ENCODE measurements at regions not wholly inside any gene's neighbourhood (a gene's known extent, or its start where the extent isn't known, plus 50 kb on each side); places are given as distances from the start of the nearest gene placed in this dataset.

- DNase-seq (no peak), ATAC-seq (no peak)
- Mint-ChIP-seq H3K4me3 (no peak overlapping the region), H3K36me3 (ENCODE audit: low read depth) (no peaks in the 10 kb centered on the region), H3K9me3 (ENCODE audit: insufficient read depth) (no peaks in the 10 kb centered on the region), H3K4me1 (ENCODE audit: low read depth) (no peaks in the 10 kb centered on the region), H3K27me3 (ENCODE audit: low read depth) (no peaks in the 10 kb centered on the region), H3K27ac (no peak overlapping the region)
- POLR2A ChIA-PET: no interaction called here
- CTCF ChIA-PET: no interaction called here
Measured at GRCh38 chr6:48474830-48475229, 363.8 kb upstream of the PTCHD4 start.

GRCh38 chr6:48474136-48474535 is 363.1 kb upstream of the PTCHD4 start:
- Mint-ChIP-seq H3K36me3 (ENCODE audit: low read depth) (no peaks in the 10 kb centered on the region), H3K4me3 (no peak overlapping the region), H3K4me1 (ENCODE audit: low read depth) (no peaks in the 10 kb centered on the region), H3K9me3 (ENCODE audit: insufficient read depth) (no peaks in the 10 kb centered on the region), H3K27me3 (ENCODE audit: low read depth) (no peaks in the 10 kb centered on the region), H3K27ac (no peak overlapping the region)
- ChIA-PET POLR2A (no interaction called here), CTCF (no interaction called here)
- ATAC-seq (no peak), DNase-seq (no peak)

GRCh38 chr6:48472535-48472934 is 361.5 kb upstream of the PTCHD4 start:
- DNase-seq (no peak), ATAC-seq (no peak)
- H3K27ac Mint-ChIP-seq: no peak overlapping the region
- no peaks in the 10 kb centered on the region for H3K36me3 Mint-ChIP-seq (ENCODE audit: low read depth)
- H3K27me3 Mint-ChIP-seq (ENCODE audit: low read depth): no peaks in the 10 kb centered on the region
- POLR2A ChIA-PET: no interaction called here
- CTCF ChIA-PET: no interaction called here
- no peak overlapping the region for H3K4me3 Mint-ChIP-seq
- H3K4me1 Mint-ChIP-seq (ENCODE audit: low read depth): no peaks in the 10 kb centered on the region
- no peaks in the 10 kb centered on the region for H3K9me3 Mint-ChIP-seq (ENCODE audit: insufficient read depth)

- Mint-ChIP-seq H3K27ac (no peak overlapping the region), H3K4me3 (no peak overlapping the region), H3K27me3 (ENCODE audit: low read depth) (no peaks in the 10 kb centered on the region), H3K9me3 (ENCODE audit: insufficient read depth) (peaks cover under 1% of the 10 kb centered on the region), H3K4me1 (ENCODE audit: low read depth) (no peaks in the 10 kb centered on the region), H3K36me3 (ENCODE audit: low read depth) (no peaks in the 10 kb centered on the region)
- ChIA-PET CTCF (no interaction called here), POLR2A (no interaction called here)
- DNase-seq (no peak), ATAC-seq (no peak)
Measured at GRCh38 chr6:48472091-48472490, 361.1 kb upstream of the PTCHD4 start.

DNA sequence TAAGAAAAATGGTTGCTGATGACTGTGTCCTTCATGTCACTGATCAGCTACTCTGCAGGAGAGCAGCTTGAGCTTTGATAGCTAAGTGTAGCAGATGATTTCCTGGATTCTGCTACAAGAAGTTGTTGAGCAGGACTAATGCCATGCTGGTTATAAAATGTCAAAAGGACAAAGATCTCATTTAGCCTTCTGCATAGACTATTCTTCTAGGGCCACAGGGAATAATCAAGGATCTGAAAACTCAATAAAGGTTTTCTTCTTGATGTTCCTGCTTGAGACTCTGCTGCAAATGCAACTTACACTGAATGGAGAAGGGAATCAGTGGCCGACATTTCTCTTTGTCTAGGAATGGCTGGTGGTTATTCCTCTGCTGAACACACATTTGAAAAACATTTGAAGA is 360.3 kb upstream of the PTCHD4 start:
- ChIA-PET CTCF (no interaction called here), POLR2A (no interaction called here)
- Mint-ChIP-seq H3K27ac (no peak overlapping the region), H3K27me3 (ENCODE audit: low read depth) (no peaks in the 10 kb centered on the region), H3K36me3 (ENCODE audit: low read depth) (no peaks in the 10 kb centered on the region), H3K9me3 (ENCODE audit: insufficient read depth) (peaks cover 8% of the 10 kb centered on the region), H3K4me1 (ENCODE audit: low read depth) (no peaks in the 10 kb centered on the region), H3K4me3 (no peak overlapping the region)
- no peak for ATAC-seq
- DNase-seq: no peak

- Mint-ChIP-seq H3K4me1 (ENCODE audit: low read depth) (no peaks in the 10 kb centered on the region), H3K27ac (no peak overlapping the region), H3K36me3 (ENCODE audit: low read depth) (no peaks in the 10 kb centered on the region), H3K4me3 (no peak overlapping the region), H3K9me3 (ENCODE audit: insufficient read depth) (peaks cover 16% of the 10 kb centered on the region), H3K27me3 (ENCODE audit: low read depth) (no peaks in the 10 kb centered on the region)
- POLR2A ChIA-PET: no interaction called here
- no peak for ATAC-seq
- CTCF ChIA-PET: no interaction called here
- no peak for DNase-seq
Measured at GRCh38 chr6:48449002-48449401, 338.0 kb upstream of the PTCHD4 start.

DNA sequence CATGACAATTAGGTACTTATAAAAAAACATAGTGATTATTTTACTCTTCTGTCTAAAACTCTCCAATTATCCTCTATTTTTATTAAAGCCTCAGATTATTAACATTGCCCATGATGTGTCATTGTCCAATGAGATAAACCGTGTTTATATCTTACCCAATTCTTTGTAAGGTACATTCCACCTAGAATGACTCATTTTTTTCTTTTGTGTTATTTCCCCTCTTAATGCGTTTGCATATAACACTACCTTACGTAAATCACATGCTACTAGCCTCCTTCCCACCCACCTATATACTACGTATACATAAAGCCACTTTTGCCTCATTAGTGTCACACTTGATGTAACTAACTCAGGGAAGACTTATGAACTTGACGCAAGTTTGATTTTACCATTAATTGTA is 336.3 kb upstream of the PTCHD4 start:
- H3K27me3 Mint-ChIP-seq (ENCODE audit: low read depth): no peaks in the 10 kb centered on the region
- ATAC-seq (no peak), DNase-seq (no peak)
- ChIA-PET CTCF (no interaction called here), POLR2A (no interaction called here)
- peaks cover 21% of the 10 kb centered on the region for H3K9me3 Mint-ChIP-seq (ENCODE audit: insufficient read depth)
- no peaks in the 10 kb centered on the region for H3K4me1 Mint-ChIP-seq (ENCODE audit: low read depth)
- H3K27ac Mint-ChIP-seq: no peak overlapping the region
- H3K36me3 Mint-ChIP-seq (ENCODE audit: low read depth): no peaks in the 10 kb centered on the region
- no peak overlapping the region for H3K4me3 Mint-ChIP-seq

- no peak overlapping the region for H3K27ac Mint-ChIP-seq
- no peaks in the 10 kb centered on the region for H3K4me1 Mint-ChIP-seq (ENCODE audit: low read depth)
- no peak overlapping the region for H3K4me3 Mint-ChIP-seq
- no peaks in the 10 kb centered on the region for H3K27me3 Mint-ChIP-seq (ENCODE audit: low read depth)
- ATAC-seq (no peak), DNase-seq (no peak)
- POLR2A ChIA-PET: no interaction called here
- CTCF ChIA-PET: no interaction called here
- no peaks in the 10 kb centered on the region for H3K9me3 Mint-ChIP-seq (ENCODE audit: insufficient read depth)
- no peaks in the 10 kb centered on the region for H3K36me3 Mint-ChIP-seq (ENCODE audit: low read depth)
Measured at GRCh38 chr6:48429610-48430009, 318.6 kb upstream of the PTCHD4 start.

GRCh38 chr6:48429021-48429420 is 318.0 kb upstream of the PTCHD4 start:
- H3K27me3 Mint-ChIP-seq (ENCODE audit: low read depth): no peaks in the 10 kb centered on the region
- ATAC-seq (no peak), DNase-seq (no peak)
- H3K4me3 Mint-ChIP-seq: no peak overlapping the region
- CTCF ChIA-PET: no interaction called here
- no peak overlapping the region for H3K27ac Mint-ChIP-seq
- no peaks in the 10 kb centered on the region for H3K36me3 Mint-ChIP-seq (ENCODE audit: low read depth)
- POLR2A ChIA-PET: no interaction called here
- H3K4me1 Mint-ChIP-seq (ENCODE audit: low read depth): no peaks in the 10 kb centered on the region
- H3K9me3 Mint-ChIP-seq (ENCODE audit: insufficient read depth): no peaks in the 10 kb centered on the region

DNA sequence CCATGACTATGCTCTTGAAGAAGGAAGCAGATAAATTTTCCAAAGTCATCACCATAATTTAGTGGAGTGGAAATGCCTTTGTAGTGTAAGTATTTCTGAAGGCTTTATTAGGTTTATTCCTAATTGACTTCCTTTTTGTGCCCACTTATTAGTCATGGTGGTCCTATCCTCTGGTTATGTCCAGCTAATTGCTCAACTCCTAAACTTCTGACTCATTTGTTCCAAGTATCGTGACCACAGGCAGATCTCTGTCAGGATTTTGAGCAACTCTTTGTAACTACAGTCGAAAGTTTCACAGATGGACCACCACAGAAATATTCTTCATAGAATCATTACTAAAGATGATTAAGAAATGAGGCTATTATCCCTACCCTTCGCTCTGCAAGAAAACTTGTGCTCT is 315.6 kb upstream of the PTCHD4 start:
- H3K36me3 Mint-ChIP-seq (ENCODE audit: low read depth): no peaks in the 10 kb centered on the region
- H3K27me3 Mint-ChIP-seq (ENCODE audit: low read depth): no peaks in the 10 kb centered on the region
- H3K27ac Mint-ChIP-seq: no peak overlapping the region
- ChIA-PET POLR2A (no interaction called here), CTCF (no interaction called here)
- DNase-seq (no peak), ATAC-seq (no peak)
- no peaks in the 10 kb centered on the region for H3K4me1 Mint-ChIP-seq (ENCODE audit: low read depth)
- no peaks in the 10 kb centered on the region for H3K9me3 Mint-ChIP-seq (ENCODE audit: insufficient read depth)
- no peak overlapping the region for H3K4me3 Mint-ChIP-seq

DNA sequence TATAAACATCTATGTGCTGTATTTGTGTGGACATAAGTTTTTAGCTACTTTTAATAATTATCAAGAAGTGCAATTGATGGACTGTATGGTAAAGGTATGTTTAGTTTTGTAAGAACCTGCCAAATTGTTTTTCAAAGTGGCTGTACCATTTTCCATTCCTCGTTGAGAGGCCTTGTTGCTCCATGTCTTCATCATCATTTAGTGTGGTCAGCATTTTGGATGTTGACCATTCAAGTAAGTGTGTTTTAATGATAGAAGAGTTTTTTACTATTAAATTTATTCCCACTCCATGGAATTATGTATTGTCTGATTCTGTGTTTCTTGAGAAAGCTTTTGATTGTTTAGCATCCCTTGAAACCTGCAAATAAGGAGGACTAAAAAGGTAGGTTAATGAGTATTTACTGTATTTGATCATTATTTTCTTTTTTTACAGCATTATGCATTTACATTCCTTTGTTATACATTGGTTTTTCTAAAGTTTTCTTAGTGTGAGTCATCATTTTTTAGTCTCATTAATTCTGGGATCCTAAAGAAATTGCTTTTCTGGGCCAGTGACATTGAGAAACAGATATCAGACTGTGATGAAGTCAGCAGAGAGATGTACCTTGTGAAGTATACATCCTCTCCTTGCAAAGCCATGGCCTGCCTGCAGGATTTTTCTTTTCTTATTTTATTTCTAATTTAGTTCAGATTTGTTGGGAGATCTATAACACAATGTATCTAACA is 312.8 kb upstream of the PTCHD4 start:
- no peaks in the 10 kb centered on the region for H3K36me3 Mint-ChIP-seq (ENCODE audit: low read depth)
- ChIA-PET CTCF (no interaction called here), POLR2A (no interaction called here)
- H3K9me3 Mint-ChIP-seq (ENCODE audit: insufficient read depth): no peaks in the 10 kb centered on the region
- H3K27me3 Mint-ChIP-seq (ENCODE audit: low read depth): no peaks in the 10 kb centered on the region
- H3K4me1 Mint-ChIP-seq (ENCODE audit: low read depth): no peaks in the 10 kb centered on the region
- no peak overlapping the region for H3K27ac Mint-ChIP-seq
- ATAC-seq (no peak), DNase-seq (no peak)
- no peak overlapping the region for H3K4me3 Mint-ChIP-seq

- ChIA-PET POLR2A (no interaction called here), CTCF (no interaction called here)
- H3K4me1 Mint-ChIP-seq (ENCODE audit: low read depth): no peaks in the 10 kb centered on the region
- no peak overlapping the region for H3K4me3 Mint-ChIP-seq
- no peaks in the 10 kb centered on the region for H3K36me3 Mint-ChIP-seq (ENCODE audit: low read depth)
- H3K27me3 Mint-ChIP-seq (ENCODE audit: low read depth): no peaks in the 10 kb centered on the region
- ATAC-seq (no peak), DNase-seq (no peak)
- H3K27ac Mint-ChIP-seq: no peak overlapping the region
- H3K9me3 Mint-ChIP-seq (ENCODE audit: insufficient read depth): no peaks in the 10 kb centered on the region
Measured at GRCh38 chr6:48419992-48420391, 309.0 kb upstream of the PTCHD4 start.

DNA sequence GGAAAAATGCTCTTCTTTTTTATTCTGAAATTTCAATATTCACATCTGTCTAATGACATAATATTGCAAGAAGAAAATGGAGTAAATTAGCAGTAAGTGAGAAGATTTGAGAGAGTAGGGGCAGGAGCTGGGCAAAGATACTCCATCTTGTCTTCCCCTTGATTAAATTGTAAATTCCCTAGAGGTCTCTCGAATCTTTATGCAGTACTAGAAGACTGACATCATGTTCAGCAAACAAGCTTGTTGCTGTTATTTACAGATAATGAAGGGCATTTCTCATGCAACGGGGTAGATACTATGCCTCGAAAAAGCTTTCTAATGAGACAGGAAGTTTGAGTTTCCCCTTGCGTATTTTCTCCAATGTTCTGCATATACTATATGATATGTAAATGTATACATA is 306.9 kb upstream of the PTCHD4 start:
- H3K36me3 Mint-ChIP-seq (ENCODE audit: low read depth): no peaks in the 10 kb centered on the region
- H3K9me3 Mint-ChIP-seq (ENCODE audit: insufficient read depth): no peaks in the 10 kb centered on the region
- ChIA-PET CTCF (no interaction called here), POLR2A (no interaction called here)
- no peak for DNase-seq
- no peak overlapping the region for H3K27ac Mint-ChIP-seq
- no peak for ATAC-seq
- no peaks in the 10 kb centered on the region for H3K27me3 Mint-ChIP-seq (ENCODE audit: low read depth)
- no peak overlapping the region for H3K4me3 Mint-ChIP-seq
- no peaks in the 10 kb centered on the region for H3K4me1 Mint-ChIP-seq (ENCODE audit: low read depth)

All from activated CD8-positive, alpha-beta T cell treated with anti-CD3 and anti-CD28 coated beads, Interleukin-2, amount 10 ng/mL, durations not matched to agents 7 days and 5 days (primary cell).